Esophagus squamous epithelium (tissue), 5 donors: ENCODE measurements at regions not wholly inside any gene's neighbourhood (a gene's known extent, or its start where the extent isn't known, plus 50 kb on each side); places are given as distances from the start of the nearest gene placed in this dataset.

Source experiments
- DNase-seq: peaks from one replicate; lab custom pipeline; 2025; lab: John Stamatoyannopoulos, UW
- H3K27ac ChIP-seq, 4 donors: fragments of 200-600 bp; sonication (generic); one replicate each; pipeline ENCODE4 v1.5.1; 2016 to 2019; ENCODE audit warnings: mild to moderate bottlenecking in 1 of 4
- H3K27me3 ChIP-seq, 4 donors: fragments of 200-600 bp; sonication (generic); 1 replicate in 3 of 4; 2 replicates in 1 of 4; pipeline versions ENCODE4 v1.5.1 to v1.6.0; 2017 to 2021; ENCODE audit warnings: antibody characterized with exemption in 1 of 4
- H3K36me3 ChIP-seq, 3 donors: fragments of 200-600 bp; sonication (generic); one replicate each; pipeline ENCODE4 v1.5.1; 2016 to 2019
- H3K4me1 ChIP-seq, 3 donors: fragments of 200-600 bp; sonication (generic); one replicate each; pipeline ENCODE4 v1.5.1; 2017 to 2019
- H3K4me3 ChIP-seq, 4 donors: fragments of 200-600 bp; sonication (generic); 1 replicate in 3 of 4; 2 replicates in 1 of 4; pipeline ENCODE4 v1.5.1; 2016 to 2019; ENCODE audit warnings: mild to moderate bottlenecking in 2 of 4, moderate library complexity in 1 of 4
- H3K9me3 ChIP-seq, 3 donors: fragments of 200-600 bp; sonication (generic); one replicate each; pipeline ENCODE4 v1.5.1; 2016 to 2019
- POLR2A ChIP-seq, 4 donors: fragments of 450-650 bp; IDR thresholded peaks; one replicate each; pipeline ENCODE4 v1.6.1; 2017; ENCODE audit warnings: antibody characterized with exemption in 4 of 4, mild to moderate bottlenecking in 4 of 4, moderate library complexity in 3 of 4
- WGBS, 2 donors: methylation state at CpG; one replicate each; pipeline ENCODE4 v1.1.5; 2018; 5-methylcytosine and 5-hydroxymethylcytosine counted together
- intact Hi-C: fragments of 100-400 bp; cut with DNase I; formaldehyde crosslinking; loops from one replicate; pipeline ENCODE4 v1.15.0; 2022
- TF ChIP-seq, protein P1 (sequence below), 6 experiments: fragments of 450-650 bp in 4 of 6; fragments of 200-600 bp in 2 of 6; sonication (generic) in 2 of 6; IDR thresholded peaks; one replicate each; pipeline ENCODE4 v1.5.1; 2016 to 2019; ENCODE audit warnings: antibody characterized with exemption in 6 of 6, mild to moderate bottlenecking in 4 of 6, moderate library complexity in 4 of 6
- donor health status: DM: yes; HTN: yes; CAD: no.

DNA sequence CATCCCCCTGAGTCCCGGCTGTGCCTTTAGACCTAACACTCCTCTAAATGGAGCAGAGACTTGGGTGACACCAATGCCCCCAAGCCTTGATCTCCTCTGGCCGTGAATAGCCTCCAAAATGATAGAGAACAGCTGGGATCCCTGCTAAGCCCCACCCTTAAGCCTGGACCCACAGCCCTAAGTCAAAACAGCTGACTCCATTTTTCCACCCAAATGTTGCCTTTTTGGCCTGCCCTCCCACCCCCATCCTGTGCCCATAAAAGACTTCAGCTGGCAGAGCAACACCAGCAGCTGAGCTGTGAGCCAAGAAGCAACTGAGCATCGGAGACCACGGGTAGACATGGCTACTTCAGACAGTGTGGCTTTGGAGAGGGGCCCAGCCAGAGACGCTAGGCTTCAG, 420.8 kb downstream of the NPHP4 start:
- peaks cover 0 to 22% (median 0%) of the 10 kb centered on the region in 4 donors for H3K27me3 ChIP-seq
- intact Hi-C loops, result no loop called here
- DNase-seq, result no peak
- H3K4me1 ChIP-seq, result no peaks in the 10 kb centered on the region
- H3K36me3 ChIP-seq, result no peaks in the 10 kb centered on the region
- no peak overlapping the region for H3K27ac ChIP-seq
- H3K9me3 ChIP-seq, result peaks cover 0 to 5% (median 0%) of the 10 kb centered on the region in 3 donors
- TF ChIP-seq, protein P1, sequence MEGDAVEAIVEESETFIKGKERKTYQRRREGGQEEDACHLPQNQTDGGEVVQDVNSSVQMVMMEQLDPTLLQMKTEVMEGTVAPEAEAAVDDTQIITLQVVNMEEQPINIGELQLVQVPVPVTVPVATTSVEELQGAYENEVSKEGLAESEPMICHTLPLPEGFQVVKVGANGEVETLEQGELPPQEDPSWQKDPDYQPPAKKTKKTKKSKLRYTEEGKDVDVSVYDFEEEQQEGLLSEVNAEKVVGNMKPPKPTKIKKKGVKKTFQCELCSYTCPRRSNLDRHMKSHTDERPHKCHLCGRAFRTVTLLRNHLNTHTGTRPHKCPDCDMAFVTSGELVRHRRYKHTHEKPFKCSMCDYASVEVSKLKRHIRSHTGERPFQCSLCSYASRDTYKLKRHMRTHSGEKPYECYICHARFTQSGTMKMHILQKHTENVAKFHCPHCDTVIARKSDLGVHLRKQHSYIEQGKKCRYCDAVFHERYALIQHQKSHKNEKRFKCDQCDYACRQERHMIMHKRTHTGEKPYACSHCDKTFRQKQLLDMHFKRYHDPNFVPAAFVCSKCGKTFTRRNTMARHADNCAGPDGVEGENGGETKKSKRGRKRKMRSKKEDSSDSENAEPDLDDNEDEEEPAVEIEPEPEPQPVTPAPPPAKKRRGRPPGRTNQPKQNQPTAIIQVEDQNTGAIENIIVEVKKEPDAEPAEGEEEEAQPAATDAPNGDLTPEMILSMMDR (IDR thresholded peaks at IDR 0.05), result no peak
- no peak for TF ChIP-seq POLR2A (IDR thresholded peaks at IDR 0.05)
- no peak overlapping the region for H3K4me3 ChIP-seq
- 51 to 57% methylated on average over 3 to 5 of the region's 5 CpGs for WGBS, 2 donors

DNA sequence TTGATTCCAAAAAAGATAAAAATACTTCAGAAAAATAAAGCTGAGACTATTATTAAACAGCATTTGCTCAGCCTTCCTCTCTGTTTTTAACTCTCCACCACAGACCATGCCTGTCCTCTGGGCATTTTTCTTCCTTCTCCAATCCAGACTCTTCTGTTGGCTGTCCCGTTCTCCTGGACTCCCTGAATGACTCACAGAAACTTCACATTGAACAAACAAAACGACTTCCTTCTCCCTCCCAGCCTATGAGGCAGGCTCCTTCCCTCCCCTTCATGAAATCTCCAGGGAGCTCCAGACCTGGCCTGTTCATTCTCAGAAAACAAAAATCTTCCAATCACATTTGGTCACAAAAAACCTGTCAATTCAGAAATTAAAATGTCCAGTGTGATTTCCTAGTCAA, 421.3 kb downstream of the NPHP4 start:
- H3K36me3 ChIP-seq, result no peaks in the 10 kb centered on the region
- no peak for DNase-seq
- H3K4me3 ChIP-seq, result no peak overlapping the region
- intact Hi-C loops, result no loop called here
- TF ChIP-seq POLR2A (IDR thresholded peaks at IDR 0.05), result no peak
- TF ChIP-seq, protein P1 (IDR thresholded peaks at IDR 0.05), result no peak
- H3K27me3 ChIP-seq, result peaks cover 0 to 22% (median 0%) of the 10 kb centered on the region in 4 donors
- H3K27ac ChIP-seq, result no peak overlapping the region
- WGBS, 2 donors, result 13 to 18% methylated on average over 2 of the region's 2 CpGs
- H3K9me3 ChIP-seq, result peaks cover 0 to 5% (median 0%) of the 10 kb centered on the region in 3 donors
- H3K4me1 ChIP-seq, result no peaks in the 10 kb centered on the region

DNA sequence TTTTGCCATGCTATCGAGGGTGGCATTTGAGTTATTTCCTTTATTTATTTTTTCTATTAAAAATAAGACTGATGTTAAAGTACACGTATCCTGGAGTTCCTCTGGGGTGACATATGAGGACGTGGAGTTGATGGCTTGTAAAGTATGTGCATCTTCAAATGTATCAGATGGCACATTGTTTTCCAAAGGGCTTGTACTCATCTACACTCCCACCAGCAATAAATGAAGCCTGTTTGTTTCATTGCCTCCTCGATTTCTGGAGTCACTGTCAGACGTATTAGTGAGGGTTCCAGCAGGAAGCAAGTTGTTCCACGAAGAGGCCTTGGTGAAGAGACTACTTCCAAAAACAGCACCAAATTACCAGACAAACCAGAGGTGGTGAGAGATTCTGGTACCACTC, 423.9 kb downstream of the NPHP4 start:
- no peak for DNase-seq

DNA sequence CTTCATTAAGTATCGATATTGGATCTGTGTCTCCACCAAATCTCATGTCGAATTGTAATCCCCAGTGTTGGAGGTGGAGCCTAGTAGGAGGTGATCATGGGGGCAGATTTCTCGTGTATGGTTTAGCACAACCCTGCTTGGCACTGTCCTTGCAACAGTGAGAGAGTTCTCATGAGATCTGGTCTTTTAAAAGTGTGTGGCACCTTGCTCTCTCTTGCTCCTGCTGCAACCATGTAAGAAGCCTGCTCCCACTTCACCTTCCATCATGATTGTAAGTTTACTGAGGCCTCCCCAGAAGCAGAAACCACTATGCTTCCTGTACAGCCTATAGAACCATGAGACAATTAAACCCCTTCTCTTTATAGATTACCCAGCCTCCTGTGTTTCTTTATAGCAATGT, 424.4 kb downstream of the NPHP4 start:
- Histone ChIP-seq H3K4me1 (no peaks in the 10 kb centered on the region), H3K4me3 (no peak overlapping the region), H3K27ac (no peak overlapping the region), H3K9me3 (peaks cover 0 to 5% (median 0%) of the 10 kb centered on the region in 3 donors), H3K36me3 (no peaks in the 10 kb centered on the region), H3K27me3 (peaks cover 0 to 28% (median 0%) of the 10 kb centered on the region in 4 donors)
- intact Hi-C loops, result no loop called here
- 51 to 61% methylated on average over 3 of the region's 3 CpGs for WGBS, 2 donors
- no peak for DNase-seq
- no peak for TF ChIP-seq POLR2A (IDR thresholded peaks at IDR 0.05)
- TF ChIP-seq, protein P1 (IDR thresholded peaks at IDR 0.05), result no peak

More for the DNA sequence above, 423.9 kb downstream of the NPHP4 start:
- Histone ChIP-seq H3K4me3 (no peak overlapping the region), H3K4me1 (no peaks in the 10 kb centered on the region), H3K36me3 (no peaks in the 10 kb centered on the region), H3K27ac (no peak overlapping the region), H3K9me3 (peaks cover 0 to 5% (median 0%) of the 10 kb centered on the region in 3 donors), H3K27me3 (peaks cover 0 to 27% (median 0%) of the 10 kb centered on the region in 4 donors)
- intact Hi-C loops, result no loop called here
- 68 to 76% methylated on average over 6 of the region's 6 CpGs for WGBS, 2 donors
- no peak for TF ChIP-seq POLR2A (IDR thresholded peaks at IDR 0.05)
- TF ChIP-seq, protein P1 (IDR thresholded peaks at IDR 0.05), result no peak

DNA sequence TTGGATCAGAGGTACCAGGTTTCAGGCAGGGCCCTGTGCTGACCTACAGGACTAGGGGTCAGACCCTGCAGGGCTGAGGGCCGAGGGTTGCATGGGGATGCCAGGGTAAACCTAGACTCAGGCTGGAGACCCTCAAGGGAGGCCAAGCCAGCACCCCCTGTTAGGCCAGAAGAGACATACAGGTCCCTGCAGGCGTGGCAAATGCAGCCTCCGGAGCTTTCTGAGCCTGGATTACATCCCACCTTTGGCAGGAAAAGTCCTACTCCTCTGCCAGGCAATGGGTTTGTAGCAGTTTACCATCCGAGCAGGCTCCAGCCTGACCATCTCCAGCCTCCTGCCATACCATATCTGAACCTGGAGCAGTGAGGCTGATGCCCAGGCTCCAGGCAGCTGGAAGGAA, 425.3 kb downstream of the NPHP4 start:
- Histone ChIP-seq H3K27ac (no peak overlapping the region), H3K4me3 (no peak overlapping the region), H3K36me3 (no peaks in the 10 kb centered on the region), H3K27me3 (peaks cover 0 to 31% (median 0%) of the 10 kb centered on the region in 4 donors), H3K9me3 (peaks cover 0 to 5% (median 0%) of the 10 kb centered on the region in 3 donors), H3K4me1 (no peaks in the 10 kb centered on the region)
- WGBS, 2 donors, result 27 to 53% methylated on average over 2 to 3 of the region's 4 CpGs
- intact Hi-C loops, result no loop called here
- TF ChIP-seq, protein P1 (IDR thresholded peaks at IDR 0.05), result no peak
- no peak for TF ChIP-seq POLR2A (IDR thresholded peaks at IDR 0.05)
- no peak for DNase-seq
